HG02943 (cell line): ENCODE measurements at regions not wholly inside any gene's neighbourhood (a gene's known extent, or its start where the extent isn't known, plus 50 kb on each side); places are given as distances from the start of the nearest gene placed in this dataset.

Source experiments
- ATAC-seq: cut with Tn5 transposase; IDR thresholded peaks from one replicate; pipeline ENCODE4 v1.9.1; 2021; ENCODE audit warnings: mild to moderate bottlenecking, low read depth, moderate library complexity; ENCODE audit not compliant: unreplicated experiment

DNA sequence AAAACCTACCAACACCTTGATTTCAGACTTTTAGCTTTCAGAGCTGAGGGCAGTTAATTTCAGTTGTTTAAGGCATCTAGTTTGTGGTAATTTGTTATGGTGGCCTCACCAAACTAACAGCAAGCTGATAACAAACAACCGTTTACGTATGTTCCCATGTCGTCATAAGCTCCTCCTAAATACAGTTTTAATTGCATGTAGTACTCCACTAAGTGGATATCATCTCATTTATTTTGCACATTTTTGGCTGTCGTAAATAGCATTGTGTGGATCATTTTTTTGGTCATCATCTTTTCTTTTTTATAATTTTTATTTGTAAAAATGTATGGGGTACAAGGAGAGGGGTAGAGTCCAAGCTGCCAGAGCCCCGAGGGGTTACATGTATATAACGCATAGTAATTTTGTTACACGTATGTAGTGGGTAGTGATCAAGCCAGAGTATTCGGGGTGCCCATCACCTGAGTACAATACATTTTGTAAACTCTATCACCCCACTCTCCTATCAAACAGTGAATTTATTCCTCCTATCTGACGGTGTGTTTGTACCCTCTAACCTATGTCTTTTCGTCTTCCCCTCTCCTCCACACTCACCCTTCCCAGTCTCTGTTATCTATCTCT is 89.2 kb upstream of the MYCN start:
- ATAC-seq = no peak

DNA sequence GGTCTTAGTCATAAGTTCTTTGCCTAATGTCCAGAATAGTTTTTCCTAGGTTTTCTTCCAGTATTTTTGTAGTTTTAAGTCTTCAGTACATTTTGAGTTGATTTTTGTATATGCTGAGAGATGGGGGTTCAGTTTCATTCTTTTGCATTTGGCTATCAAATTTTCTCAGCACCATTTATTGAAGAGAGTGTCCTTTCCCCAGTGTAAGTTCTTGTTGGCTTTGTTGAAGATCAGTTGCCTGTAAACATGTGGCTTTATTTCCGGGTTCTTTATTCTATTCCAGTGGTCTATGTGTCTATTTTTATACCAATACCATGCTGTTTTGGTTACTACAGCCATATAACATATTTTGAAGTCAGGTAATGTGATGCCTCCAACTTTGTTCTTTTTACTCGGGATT is 87.5 kb upstream of the MYCN start:
- no peak for ATAC-seq

DNA sequence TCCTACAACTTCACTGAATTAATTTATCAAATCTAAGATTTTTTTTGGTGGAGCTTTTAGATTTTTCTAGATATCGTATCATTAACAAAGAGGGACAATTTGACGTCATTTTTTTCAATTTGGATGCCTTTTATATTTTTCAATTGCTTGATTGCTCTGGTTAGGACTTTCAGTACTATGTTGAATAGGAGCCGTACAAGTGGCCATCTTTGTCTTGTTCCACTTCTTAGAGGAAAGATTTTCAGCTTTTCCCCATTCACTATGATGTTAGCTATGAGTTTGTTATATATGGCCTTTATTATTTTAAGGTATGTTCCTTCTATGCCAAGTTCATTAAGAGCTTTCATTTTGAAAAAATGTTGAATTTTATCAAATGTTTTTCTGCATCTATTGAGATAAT is 86.4 kb upstream of the MYCN start:
- no peak for ATAC-seq

DNA sequence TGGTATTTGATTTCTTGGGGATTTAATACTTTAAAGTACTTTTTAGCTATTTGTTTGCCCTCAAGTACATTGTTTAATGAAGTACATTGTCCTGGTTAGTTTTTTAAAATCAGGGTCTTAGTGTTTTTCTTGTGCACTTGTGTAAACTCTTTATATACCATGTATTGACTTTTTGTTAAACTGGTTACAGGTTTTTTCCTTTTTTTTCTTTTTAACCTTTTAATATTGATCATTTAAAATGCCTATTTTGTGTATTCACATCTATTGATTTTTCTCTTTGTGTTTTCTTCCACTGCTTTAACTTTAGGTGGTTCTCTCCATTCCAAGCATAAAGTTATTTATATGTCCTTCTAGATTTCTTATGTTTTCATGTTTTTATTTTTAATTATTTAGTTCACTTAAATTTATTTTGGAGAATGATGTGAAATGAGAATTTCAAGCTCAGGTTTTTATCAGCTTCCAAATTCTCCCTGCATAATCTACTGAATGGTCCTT is 84.5 kb upstream of the MYCN start:
- no peak for ATAC-seq

DNA sequence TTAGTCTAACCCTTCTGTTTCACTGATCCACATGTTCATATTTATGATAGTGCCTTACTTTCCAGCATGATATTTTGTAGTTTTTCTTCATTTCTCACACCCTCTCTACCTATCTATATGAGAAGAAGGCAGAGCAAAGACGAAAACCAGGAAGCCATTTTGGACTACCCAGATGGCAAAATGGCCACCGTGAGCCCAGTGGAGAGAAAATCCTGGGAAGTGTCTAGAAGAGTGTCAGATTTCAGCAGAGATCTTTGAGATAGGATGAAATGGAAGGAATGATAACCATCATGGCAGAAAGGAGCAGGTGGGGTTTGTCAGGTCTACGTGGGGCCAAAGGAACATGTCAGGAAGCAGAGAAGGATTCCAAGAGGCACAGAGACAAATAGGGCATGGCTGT is 84.0 kb upstream of the MYCN start:
- ATAC-seq = no peak

DNA sequence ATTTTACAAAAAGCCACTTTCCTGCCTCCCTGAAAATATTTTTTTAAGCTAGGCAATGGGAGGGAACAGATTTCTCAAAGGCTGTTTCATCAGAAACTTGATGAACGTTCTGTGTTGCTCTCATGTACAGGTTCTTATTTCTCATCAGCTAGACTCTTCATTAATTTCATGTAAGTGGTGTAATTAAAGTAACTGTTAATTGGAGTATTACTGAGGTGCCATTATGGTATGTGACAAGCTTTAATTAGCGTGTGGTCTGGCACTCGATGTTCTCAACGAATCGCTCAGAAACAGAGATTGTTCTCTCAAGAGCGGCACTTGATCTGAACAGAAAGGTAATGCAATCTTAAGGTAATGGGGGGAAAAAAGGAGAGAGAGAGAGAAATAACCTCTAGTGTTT is 81.9 kb upstream of the MYCN start:
- no peak for ATAC-seq

DNA sequence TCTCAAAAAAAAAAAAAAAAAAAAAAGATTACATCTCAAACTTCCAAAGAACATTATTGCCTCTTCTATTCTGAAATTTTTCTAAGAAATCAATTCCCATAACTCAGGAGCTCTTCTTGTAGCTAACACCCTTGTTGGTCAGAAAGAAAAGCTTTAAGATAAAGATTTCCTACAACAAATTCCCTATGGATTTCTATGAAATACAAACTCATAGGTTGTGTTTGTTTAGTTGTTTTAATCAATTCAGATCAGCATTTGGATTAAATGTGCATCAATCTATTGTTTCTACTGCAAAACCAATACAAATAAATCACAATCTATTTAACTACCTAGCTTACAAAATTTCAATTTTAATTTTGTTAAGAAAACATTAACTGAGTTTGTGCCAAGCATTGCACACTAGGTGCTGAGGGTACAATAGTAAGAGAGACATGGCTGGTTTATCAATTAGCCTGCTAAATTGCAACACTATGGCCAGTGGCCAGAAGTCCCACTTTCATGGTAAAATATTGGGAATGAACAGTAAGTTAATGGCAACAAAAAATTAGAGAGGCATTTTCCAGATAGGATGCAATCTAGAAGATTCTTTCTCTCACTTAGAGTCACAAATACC is 80.2 kb upstream of the MYCN start:
- ATAC-seq = no peak

DNA sequence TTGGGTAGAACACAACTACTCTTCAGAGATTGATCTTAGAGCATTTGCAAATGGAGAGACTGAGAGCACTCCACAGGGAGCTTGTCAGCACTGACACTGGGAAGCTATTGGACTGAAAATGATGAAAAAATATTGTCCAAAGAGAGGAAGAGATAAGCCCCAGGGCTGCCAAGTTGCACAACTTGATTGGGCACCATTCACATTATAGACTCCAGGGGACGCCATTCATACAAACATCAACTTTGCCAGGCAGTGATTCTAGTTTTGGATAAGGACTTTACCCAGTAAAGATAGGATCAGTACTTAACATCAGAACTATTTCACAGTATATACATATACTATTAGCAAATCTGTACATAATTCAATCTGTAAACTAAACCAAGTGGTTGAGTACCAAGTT is 79.6 kb upstream of the MYCN start:
- ATAC-seq = no peak

DNA sequence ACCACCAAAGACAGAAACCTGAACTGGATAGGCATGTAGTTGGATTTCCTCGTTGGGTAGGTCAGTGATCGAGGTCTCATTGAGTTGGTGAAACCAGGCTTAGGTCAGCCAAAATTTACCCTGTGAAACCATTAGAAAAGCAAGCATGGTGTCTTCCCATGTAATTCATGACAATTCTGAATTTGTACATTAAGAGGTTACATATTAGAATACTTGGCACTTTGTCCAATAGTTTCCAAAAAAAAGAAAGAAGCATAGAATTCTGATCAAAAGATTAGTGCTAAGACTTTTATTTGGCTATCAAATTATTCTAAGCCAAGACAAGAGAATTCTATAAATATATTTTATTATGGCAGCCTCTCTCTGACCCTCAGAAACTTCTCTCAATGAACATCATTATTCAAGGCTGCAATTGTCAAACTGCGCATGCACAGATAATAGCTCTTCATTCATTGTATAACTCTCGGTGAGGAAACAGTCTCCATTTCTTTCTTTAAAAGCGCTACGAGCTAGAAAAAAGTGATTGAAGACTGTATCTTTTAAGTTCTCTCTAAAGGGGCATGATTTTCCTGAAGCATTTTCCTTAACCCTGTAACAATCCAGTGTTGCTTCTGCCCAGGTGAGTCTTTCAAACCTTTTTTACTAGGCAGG is 79.1 kb upstream of the MYCN start:
- ATAC-seq = no peak

DNA sequence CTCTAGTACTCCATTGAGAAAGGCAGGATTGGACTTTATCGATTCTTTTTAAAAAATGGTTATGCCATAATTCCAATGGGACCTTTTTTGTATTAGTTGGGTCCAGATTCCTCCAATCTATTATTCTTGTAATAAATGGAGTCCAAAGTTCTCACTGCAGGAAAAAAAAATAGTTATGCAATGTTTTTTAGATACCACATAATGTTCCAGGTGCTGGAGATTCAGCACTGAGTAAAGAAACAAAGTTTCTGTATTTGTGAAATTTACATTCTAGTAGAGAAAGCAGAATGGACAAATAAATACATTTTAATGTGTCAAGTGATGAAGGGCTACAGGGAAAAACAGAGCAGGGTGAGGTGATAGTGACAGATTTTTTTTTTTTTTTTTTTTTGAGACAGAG is 78.5 kb upstream of the MYCN start:
- ATAC-seq = no peak

DNA sequence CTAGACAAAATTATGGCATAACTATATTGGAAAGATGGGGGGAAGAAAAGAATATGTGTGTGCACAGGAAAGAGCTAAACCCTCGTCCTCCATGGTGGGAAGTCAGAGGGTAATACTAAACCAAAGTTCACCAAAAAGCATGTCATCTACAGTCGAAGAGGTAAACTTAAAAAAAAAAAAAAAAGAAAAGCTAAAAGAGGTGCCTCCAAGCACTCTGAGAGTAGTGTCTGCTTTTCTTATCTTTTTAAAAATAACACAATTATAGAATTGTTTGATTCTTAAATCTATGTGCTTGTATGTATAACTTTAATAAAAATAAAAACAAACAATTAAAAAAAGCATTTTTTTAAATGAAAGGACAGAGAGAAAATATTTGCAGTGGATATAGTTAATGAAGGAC is 77.3 kb upstream of the MYCN start:
- no peak for ATAC-seq

DNA sequence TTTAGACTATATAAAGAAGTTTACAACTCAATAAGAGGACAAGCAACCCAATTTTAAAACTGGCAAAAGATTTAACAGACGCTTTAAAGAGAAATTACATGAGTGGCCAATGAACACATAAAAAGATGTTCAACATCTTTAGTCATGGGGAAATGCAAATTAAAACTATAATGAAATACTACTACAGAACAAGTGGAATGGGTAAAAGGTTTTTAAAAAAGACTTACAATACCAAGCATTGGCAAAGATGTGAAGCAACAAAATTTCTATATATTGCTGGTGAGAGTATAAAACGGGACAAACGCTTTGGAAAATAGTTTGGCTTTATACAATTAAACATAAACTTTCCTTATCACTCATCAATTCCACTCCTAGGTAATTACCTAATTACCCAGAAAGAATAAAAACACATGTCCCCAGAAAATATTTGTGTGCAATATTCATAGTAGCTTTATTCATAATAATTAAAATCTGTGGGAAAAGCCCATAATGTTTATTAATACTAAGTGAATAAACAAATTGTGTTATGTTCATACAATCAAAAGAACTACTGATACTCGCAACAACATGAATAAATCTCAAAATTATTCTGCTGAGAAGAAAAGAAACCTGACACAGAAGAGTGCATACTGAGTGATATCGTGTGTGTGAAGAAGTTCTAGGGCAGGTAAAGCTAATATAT is 76.7 kb upstream of the MYCN start:
- ATAC-seq = no peak

DNA sequence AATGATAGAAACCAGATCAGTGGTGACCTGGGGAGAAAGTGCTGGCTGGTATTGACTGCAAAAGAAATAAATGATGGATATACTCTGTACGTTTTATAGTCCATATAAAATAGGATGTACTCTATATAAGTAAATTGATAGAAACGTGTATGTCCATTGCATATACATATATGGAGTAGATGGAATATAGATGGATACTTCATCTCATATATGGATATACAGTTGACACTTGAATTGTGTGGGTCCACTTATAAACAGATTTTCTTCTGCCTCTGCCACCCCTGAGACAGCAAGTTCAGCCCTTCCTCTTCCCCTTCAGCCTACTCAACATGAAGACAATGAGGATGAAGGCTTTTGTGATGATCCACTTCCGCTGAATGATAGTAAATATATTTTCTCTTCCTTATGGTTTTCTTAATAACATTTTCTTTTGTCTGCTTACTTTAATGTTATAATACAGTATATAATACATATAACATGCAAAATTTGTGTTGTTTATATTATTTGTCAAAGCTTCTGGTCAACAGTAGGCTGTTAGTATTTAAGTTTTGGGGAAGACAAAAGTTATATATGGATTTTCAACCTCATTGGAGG is 76.1 kb upstream of the MYCN start:
- no peak for ATAC-seq

DNA sequence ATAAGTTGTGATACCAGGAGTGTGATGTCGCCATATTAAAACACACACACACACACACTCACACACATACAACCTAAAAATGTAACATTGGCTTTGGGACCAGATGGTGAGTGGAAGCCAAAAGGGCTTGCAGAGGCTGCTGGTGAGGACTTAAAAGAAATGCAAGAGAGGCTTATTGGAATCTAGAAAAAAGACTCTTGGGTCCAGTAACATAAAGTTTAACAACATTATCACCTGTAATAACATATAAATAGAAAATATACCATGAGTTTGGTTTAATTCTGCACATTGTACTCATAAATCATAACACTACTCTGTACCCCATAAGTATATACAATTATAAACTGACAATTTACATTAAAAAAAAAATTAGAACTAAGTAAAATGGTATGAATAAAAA is 74.4 kb upstream of the MYCN start:
- no peak for ATAC-seq

DNA sequence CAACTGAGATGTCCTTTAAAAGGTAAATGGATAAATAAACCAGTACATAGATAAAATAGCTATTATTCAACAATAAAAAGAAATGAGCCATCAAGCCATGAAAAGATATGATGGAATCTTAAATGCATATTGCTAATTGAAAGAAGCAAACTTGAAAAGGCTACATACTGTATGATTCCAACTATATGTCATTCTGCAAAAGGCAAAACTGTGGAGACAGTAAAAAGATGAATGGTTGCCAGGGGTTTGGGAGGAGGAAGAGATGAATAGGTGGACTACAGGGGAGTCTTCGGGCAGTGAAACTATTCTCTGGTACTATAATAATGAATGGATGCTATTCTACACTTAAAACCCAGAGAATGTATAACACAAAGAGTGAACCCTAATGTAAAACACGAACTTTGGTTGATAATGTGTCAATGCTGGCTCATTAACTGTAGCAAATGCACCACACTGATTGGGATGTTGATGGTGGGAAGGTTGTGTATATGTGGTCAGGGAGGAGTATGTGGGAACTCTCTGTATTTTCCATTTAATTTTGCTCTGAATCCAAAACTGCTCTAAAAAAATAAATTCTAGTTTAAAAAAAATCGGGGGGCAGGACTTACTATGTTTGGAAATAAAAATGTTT is 73.7 kb upstream of the MYCN start:
- no peak for ATAC-seq

DNA sequence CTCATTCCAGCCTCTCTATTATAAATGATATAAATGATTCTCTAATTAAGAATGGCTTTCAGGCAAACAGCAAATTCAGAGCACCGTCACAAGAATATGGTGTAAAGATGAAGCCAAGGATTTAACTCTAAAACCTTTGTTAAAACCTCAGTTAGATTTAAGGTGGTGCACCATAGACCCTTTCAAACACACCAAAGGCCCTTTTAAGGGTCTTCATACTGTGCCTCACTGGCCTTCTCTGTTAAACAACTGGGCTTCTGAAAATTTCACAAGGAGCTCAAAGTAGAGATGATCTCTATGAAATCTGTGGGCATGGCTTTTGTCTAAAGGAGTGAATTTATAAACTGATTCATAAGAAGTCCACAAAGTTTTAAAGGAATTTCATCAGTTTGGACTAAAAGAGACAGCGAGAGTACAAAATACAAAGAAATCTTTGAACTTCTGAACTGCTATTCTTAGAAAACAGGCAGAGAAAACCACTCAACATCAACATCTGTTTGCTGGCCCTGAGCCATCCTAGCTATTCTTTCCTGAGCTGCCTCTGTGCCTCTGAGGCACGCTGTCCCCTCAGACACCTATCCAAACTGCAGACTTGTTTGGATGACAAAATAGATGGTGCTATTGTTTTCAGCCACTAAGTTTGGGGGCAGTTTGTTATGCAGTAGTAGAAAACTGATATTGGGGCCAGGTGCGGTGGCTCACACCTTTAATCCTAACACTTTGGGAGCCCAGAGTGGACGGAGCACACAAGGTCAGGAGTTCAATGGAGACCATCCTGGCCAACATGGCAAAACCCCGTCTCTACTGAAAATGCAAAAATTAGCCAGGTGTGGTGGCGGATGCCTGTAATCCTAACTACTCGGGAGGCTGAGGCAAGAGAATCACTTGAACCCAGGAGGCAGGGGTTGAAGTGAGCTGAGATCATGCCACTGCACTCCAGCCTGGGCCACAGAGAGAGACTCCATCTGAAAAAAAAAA is 72.9 kb upstream of the MYCN start:
- ATAC-seq = no peak

DNA sequence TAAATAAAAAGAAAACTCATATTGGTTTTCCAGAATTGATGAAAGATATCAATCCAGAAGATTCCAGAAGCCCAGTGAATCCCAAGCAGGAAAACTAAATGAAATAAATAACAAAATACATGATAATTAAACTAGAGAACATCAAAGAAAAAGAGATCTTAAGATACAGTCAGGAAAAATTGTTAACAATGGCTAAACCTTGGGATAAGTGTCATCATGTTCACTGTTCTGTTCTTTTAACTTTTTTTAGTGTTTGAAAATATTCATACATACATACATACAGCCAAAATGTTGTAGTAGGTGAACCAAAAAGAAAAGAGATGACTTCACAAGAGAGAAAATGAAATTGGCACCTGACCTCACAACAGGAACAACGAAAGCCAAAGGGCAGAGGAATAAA is 72.2 kb upstream of the MYCN start:
- ATAC-seq = no peak

DNA sequence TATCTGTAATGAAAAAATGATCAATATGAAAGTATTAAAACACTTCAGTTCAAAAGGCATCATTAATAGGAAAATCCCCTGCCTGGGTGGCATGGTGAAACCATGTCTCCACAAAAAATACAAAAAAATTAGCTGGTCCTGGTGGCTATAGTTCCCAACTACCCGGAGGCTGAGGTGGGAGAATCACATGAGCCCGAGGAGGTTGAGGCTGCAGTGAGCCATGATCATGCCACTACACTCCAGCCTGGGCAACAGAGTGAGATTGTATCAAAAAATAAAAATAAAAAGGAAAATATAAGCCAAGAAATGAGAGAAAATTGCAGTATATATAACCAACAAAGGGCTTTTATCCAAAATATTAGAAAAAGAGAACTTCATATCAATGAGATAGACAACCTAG is 71.6 kb upstream of the MYCN start:
- ATAC-seq = no peak

DNA sequence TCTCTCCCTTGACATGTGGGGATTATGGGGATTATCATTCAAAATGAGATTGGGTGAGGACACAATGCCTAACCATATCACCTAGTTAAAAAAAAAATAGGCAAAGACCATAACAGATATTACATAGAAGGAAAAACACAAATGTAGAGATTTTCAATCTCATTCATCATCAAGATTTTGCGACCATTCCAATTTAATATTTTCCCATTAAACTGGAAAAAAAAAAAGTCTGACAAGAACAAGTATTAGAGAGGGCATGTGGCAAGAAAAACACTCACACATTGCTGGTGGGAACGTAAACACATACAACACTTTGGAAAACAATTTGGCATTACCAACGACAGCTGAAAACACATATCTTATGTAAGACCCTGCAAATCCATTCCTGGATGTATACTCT is 71.0 kb upstream of the MYCN start:
- no peak for ATAC-seq

DNA sequence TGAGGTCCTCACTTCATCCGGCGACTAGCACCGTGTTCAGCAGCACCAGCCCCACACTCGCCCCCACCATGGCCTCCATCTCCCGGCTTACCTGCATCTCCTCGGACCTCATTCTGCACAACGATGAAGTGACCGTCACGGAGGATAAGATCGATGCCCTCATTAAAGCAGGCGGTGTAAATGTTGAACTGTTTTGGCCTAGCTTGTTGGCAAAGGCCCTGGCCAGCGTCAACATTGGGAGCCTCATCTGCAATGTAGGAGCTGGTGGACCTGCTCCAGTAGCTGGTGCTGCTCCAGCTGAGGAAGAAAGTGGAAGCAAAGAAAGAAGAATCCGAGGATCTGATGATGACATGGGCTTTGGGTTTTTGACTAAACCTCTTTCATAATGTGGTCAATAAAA is 70.5 kb upstream of the MYCN start:
- no peak for ATAC-seq
